HFFc6 (cell line): ENCODE measurements at regions not wholly inside any gene's neighbourhood (a gene's known extent, or its start where the extent isn't known, plus 50 kb on each side); places are given as distances from the start of the nearest gene placed in this dataset.

ENCODE experiments used
- DNase-seq: peaks from one replicate; pipeline ENCODE4 v3.0.0-alpha.2; 2018
- H3K27ac Mint-ChIP-seq: 2 replicates; pipeline ENCODE4 v1.8.0; 2020; ENCODE audit warnings: mild to moderate bottlenecking, mixed read lengths
- H3K27me3 Mint-ChIP-seq: 2 replicates; pipeline ENCODE4 v1.8.0; 2021; ENCODE audit warnings: mild to moderate bottlenecking, moderate library complexity, mixed read lengths; ENCODE audit not compliant: insufficient read depth
- H3K36me3 Mint-ChIP-seq: 2 replicates; pipeline ENCODE4 v1.8.0; 2021; ENCODE audit warnings: low read depth, mixed read lengths
- H3K4me1 Mint-ChIP-seq: 2 replicates; pipeline ENCODE4 v1.8.0; 2020; ENCODE audit warnings: low read depth, mixed read lengths
- H3K4me3 Mint-ChIP-seq: 2 replicates; pipeline ENCODE4 v1.8.0; 2020; ENCODE audit warnings: mild to moderate bottlenecking, moderate library complexity, mixed read lengths
- H3K9me3 Mint-ChIP-seq: 2 replicates; pipeline ENCODE4 v1.8.0; 2020; ENCODE audit warnings: mild to moderate bottlenecking, mixed read lengths
- CTCF ChIP-seq: fragments of 200-600 bp; sonication (generic); IDR thresholded peaks from 2 replicates; pipeline ENCODE4 v1.5.0; 2021; ENCODE audit warnings: antibody characterized with exemption, mild to moderate bottlenecking

GRCh38 chr16:80404847-80405246 is 135.9 kb upstream of the DYNLRB2 start:
- no peak for DNase-seq
- no peaks in the 10 kb centered on the region for H3K27me3 Mint-ChIP-seq
- H3K9me3 Mint-ChIP-seq = no peaks in the 10 kb centered on the region
- H3K4me3 Mint-ChIP-seq = no peak overlapping the region
- H3K36me3 Mint-ChIP-seq = no peaks in the 10 kb centered on the region
- H3K4me1 Mint-ChIP-seq = no peaks in the 10 kb centered on the region
- TF ChIP-seq CTCF = no peak
- no peak overlapping the region for H3K27ac Mint-ChIP-seq

GRCh38 chr16:80403894-80404293 is 136.9 kb upstream of the DYNLRB2 start:
- Mint-ChIP-seq H3K27me3 (no peaks in the 10 kb centered on the region), H3K4me1 (no peaks in the 10 kb centered on the region), H3K9me3 (no peaks in the 10 kb centered on the region), H3K27ac (no peak overlapping the region), H3K4me3 (no peak overlapping the region), H3K36me3 (no peaks in the 10 kb centered on the region)
- no peak for TF ChIP-seq CTCF
- no peak for DNase-seq

GRCh38 chr16:80390871-80391489 is 149.8 kb upstream of the DYNLRB2 start:
- no peak for TF ChIP-seq CTCF
- no peaks in the 10 kb centered on the region for H3K9me3 Mint-ChIP-seq
- no peaks in the 10 kb centered on the region for H3K36me3 Mint-ChIP-seq
- DNase-seq = no peak
- H3K27ac Mint-ChIP-seq = no peak overlapping the region
- peaks cover 2% of the 10 kb centered on the region; the same call in 1 of the 2 replicates for H3K27me3 Mint-ChIP-seq
- H3K4me3 Mint-ChIP-seq = no peak overlapping the region
- no peaks in the 10 kb centered on the region for H3K4me1 Mint-ChIP-seq

GRCh38 chr16:80390046-80390445 is 150.7 kb upstream of the DYNLRB2 start:
- H3K27ac Mint-ChIP-seq = no peak overlapping the region
- no peak for TF ChIP-seq CTCF
- H3K4me3 Mint-ChIP-seq = no peak overlapping the region
- H3K4me1 Mint-ChIP-seq = no peaks in the 10 kb centered on the region
- no peak for DNase-seq
- no peaks in the 10 kb centered on the region for H3K9me3 Mint-ChIP-seq
- H3K27me3 Mint-ChIP-seq = peaks cover 2% of the 10 kb centered on the region; the same call in 1 of the 2 replicates
- no peaks in the 10 kb centered on the region for H3K36me3 Mint-ChIP-seq

- no peaks in the 10 kb centered on the region for H3K9me3 Mint-ChIP-seq
- H3K27ac Mint-ChIP-seq = no peak overlapping the region
- no peak overlapping the region for H3K4me3 Mint-ChIP-seq
- no peak for DNase-seq
- no peaks in the 10 kb centered on the region for H3K4me1 Mint-ChIP-seq
- peaks cover 2% of the 10 kb centered on the region; the same call in 1 of the 2 replicates for H3K27me3 Mint-ChIP-seq
- H3K36me3 Mint-ChIP-seq = no peaks in the 10 kb centered on the region
- no peak for TF ChIP-seq CTCF
These were observed 151.5 kb upstream of the DYNLRB2 start for GRCh38 chr16:80389338-80389737.
